Kidney epithelial cell (primary cell): ENCODE measurements at regions not wholly inside any gene's neighbourhood (a gene's known extent, or its start where the extent isn't known, plus 50 kb on each side); places are given as distances from the start of the nearest gene placed in this dataset.

ENCODE experiments used
- DNase-seq: peaks from one replicate; pipeline ENCODE4 v3.0.0-alpha.2; 2010; ENCODE audit warnings: low read depth
- H3K27me3 ChIP-seq: 2 replicates; pipeline ENCODE4 v1.6.0; 2011; ENCODE audit warnings: low read length; ENCODE audit not compliant: control insufficient read depth, insufficient read depth
- H3K36me3 ChIP-seq: 2 replicates; pipeline ENCODE4 v1.5.1; 2011; ENCODE audit warnings: low read length; ENCODE audit not compliant: control insufficient read depth, insufficient read depth
- H3K4me3 ChIP-seq: 2 replicates; pipeline ENCODE4 v1.5.1; 2011; ENCODE audit warnings: low read depth, mild to moderate bottlenecking, control low read depth, low read length
- CTCF ChIP-seq: IDR thresholded peaks from 2 replicates; pipeline ENCODE4 v1.5.1; 2011; ENCODE audit warnings: mild to moderate bottlenecking, moderate library complexity, low read length, control low read depth, inconsistent platforms; ENCODE audit not compliant: insufficient read depth, poor library complexity, severe bottlenecking

- no peaks in the 10 kb centered on the region for H3K27me3 ChIP-seq
- H3K36me3 ChIP-seq: no peaks in the 10 kb centered on the region
- no peak overlapping the region for H3K4me3 ChIP-seq
- TF ChIP-seq CTCF: no peak
- DNase-seq: no peak
These were observed 65.6 kb upstream of the PRICKLE2 start for GRCh38 chr3:64290864-64291263.

DNA sequence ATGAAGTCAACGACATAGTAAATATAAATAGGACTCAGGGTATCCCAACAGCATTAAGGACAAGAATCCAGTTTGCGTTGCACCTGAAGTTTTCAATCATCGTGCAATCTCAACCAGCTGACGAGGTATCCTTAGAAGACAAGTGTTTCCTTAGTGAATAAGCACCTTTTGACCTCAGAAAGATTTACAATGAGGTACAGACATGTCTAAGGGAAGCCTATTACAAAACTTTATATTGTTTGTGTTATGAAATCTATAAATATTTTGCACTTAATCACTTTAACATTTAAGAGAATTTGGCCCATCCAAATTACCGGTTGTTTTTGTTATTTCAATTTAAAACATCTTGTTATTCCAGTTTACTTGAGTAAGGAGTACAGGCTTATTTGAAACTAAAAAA, 64.9 kb upstream of the PRICKLE2 start:
- no peak for TF ChIP-seq CTCF
- Histone ChIP-seq H3K4me3 (no peak overlapping the region), H3K36me3 (no peaks in the 10 kb centered on the region), H3K27me3 (no peaks in the 10 kb centered on the region)
- no peak for DNase-seq

GRCh38 chr3:64289622-64290021, 64.4 kb upstream of the PRICKLE2 start:
- H3K27me3 ChIP-seq: no peaks in the 10 kb centered on the region
- no peaks in the 10 kb centered on the region for H3K36me3 ChIP-seq
- no peak overlapping the region for H3K4me3 ChIP-seq
- no peak for DNase-seq
- no peak for TF ChIP-seq CTCF

DNA sequence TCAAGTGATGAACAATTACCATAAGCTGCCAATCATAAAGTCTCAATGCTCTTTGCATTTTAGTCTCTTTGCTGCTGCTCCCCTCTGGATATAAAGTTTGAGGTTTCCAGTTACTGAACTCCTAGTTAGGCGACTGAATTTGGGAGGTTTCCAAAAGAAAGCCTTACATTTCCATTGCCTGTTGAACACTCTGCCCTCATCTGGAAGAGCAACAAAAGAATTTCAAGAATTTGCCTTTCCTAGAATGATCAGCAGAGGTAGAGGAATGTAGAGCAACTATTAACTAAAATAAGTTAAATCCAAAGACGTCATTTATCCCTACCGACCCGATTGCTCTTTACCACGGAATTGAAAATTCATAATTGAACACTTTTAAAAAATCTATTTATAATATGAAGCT, 53.4 kb upstream of the PRICKLE2 start:
- H3K27me3 ChIP-seq: no peaks in the 10 kb centered on the region
- TF ChIP-seq CTCF: no peak
- no peak for DNase-seq
- no peak overlapping the region for H3K4me3 ChIP-seq
- H3K36me3 ChIP-seq: no peaks in the 10 kb centered on the region

GRCh38 chr3:64276131-64276530, 50.9 kb upstream of the PRICKLE2 start:
- H3K27me3 ChIP-seq: no peaks in the 10 kb centered on the region
- no peak overlapping the region for H3K4me3 ChIP-seq
- no peak for TF ChIP-seq CTCF
- no peaks in the 10 kb centered on the region for H3K36me3 ChIP-seq
- no peak for DNase-seq
